ENCODE measurements at regions not wholly inside any gene's neighbourhood (a gene's known extent, or its start where the extent isn't known, plus 50 kb on each side); places are given as distances from the start of the nearest gene placed in this dataset.

DNA sequence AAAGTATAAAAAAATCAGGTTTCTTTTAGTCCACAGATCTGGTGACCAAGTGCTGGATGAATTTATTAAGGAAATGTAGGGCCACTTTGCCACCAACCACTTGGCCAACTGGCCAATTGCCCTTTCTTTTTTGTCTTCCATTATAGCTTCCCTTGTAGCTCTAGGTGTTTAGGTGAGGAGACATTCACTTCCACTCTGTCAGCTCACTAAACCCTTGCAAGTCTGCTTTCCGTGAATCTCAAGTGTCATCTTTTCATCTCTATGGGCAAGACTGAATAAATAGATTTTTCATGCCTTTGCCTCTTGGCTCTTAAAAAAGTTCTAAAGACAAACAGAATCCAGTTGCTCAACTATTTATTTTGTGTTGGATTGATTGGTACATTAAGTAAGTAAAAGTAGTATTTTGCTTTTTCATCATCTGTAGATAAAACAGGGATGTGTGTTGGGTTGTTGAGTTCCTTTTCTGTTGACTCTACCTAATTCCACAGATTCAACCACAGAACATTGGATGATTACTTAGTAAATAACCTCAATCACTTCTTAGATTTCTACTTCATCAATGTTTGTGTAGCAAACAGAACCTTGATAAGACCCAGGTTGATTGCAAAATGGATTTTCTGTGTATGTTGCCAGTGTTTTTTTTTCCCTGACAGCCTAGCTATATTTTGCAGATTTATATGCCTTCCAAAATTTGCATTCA, 68.1 kb upstream of the GRXCR1 start:
- H3K36me3 ChIP-seq (ENCODE audit: control insufficient read depth, insufficient read depth, low read length) = no peaks in the 10 kb centered on the region
- no peak for DNase-seq (ENCODE audit: low read depth)
- H3K4me3 ChIP-seq (ENCODE audit: low read depth, low read length) = no peak overlapping the region
- no peaks in the 10 kb centered on the region for H3K27me3 ChIP-seq (ENCODE audit: control insufficient read depth, insufficient read depth, low read length)
- FAIRE-seq = no peak
- TF ChIP-seq, protein P1, sequence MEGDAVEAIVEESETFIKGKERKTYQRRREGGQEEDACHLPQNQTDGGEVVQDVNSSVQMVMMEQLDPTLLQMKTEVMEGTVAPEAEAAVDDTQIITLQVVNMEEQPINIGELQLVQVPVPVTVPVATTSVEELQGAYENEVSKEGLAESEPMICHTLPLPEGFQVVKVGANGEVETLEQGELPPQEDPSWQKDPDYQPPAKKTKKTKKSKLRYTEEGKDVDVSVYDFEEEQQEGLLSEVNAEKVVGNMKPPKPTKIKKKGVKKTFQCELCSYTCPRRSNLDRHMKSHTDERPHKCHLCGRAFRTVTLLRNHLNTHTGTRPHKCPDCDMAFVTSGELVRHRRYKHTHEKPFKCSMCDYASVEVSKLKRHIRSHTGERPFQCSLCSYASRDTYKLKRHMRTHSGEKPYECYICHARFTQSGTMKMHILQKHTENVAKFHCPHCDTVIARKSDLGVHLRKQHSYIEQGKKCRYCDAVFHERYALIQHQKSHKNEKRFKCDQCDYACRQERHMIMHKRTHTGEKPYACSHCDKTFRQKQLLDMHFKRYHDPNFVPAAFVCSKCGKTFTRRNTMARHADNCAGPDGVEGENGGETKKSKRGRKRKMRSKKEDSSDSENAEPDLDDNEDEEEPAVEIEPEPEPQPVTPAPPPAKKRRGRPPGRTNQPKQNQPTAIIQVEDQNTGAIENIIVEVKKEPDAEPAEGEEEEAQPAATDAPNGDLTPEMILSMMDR (IDR thresholded peaks at IDR 0.05; ENCODE audit: insufficient read depth, low read length, severe bottlenecking) = no peak

DNA sequence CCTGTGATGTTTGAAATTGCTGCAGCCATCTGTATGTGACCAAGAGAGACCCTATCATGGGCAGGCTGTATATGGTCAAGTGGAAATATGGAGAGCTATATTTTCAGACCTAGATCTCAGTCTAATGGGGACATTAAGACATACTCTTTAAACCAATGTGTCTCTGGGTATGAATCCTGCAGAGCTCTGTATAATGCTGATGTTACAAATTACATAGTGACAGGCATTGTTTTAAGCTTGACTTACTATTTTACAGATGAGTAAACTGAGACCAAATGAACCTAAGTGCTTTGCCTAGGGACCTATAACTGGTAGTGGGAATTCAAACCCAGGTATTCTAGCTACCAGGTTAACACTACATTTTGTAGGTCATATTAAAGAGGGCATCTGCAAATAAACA, 71.3 kb upstream of the GRXCR1 start:
- DNase-seq (ENCODE audit: low read depth) (no peak), FAIRE-seq (no peak)
- TF ChIP-seq, protein P1 (IDR thresholded peaks at IDR 0.05; ENCODE audit: insufficient read depth, low read length, severe bottlenecking) = no peak
- Histone ChIP-seq H3K36me3 (ENCODE audit: control insufficient read depth, insufficient read depth, low read length) (no peaks in the 10 kb centered on the region), H3K4me3 (ENCODE audit: low read depth, low read length) (no peak overlapping the region), H3K27me3 (ENCODE audit: control insufficient read depth, insufficient read depth, low read length) (no peaks in the 10 kb centered on the region)

GRCh38 chr4:42819863-42820514, 72.5 kb upstream of the GRXCR1 start:
- FAIRE-seq = no peak
- H3K4me3 ChIP-seq (ENCODE audit: low read depth, low read length) = no peak overlapping the region
- no peak for DNase-seq (ENCODE audit: low read depth)
- TF ChIP-seq, protein P1 (IDR thresholded peaks at IDR 0.05; ENCODE audit: insufficient read depth, low read length, severe bottlenecking) = no peak
- H3K27me3 ChIP-seq (ENCODE audit: control insufficient read depth, insufficient read depth, low read length) = no peaks in the 10 kb centered on the region
- no peaks in the 10 kb centered on the region for H3K36me3 ChIP-seq (ENCODE audit: control insufficient read depth, insufficient read depth, low read length)

- Histone ChIP-seq H3K27me3 (ENCODE audit: control insufficient read depth, insufficient read depth, low read length) (no peaks in the 10 kb centered on the region), H3K4me3 (ENCODE audit: low read depth, low read length) (no peak overlapping the region), H3K36me3 (ENCODE audit: control insufficient read depth, insufficient read depth, low read length) (no peaks in the 10 kb centered on the region)
- DNase-seq (ENCODE audit: low read depth) (no peak), FAIRE-seq (no peak)
- TF ChIP-seq, protein P1 (IDR thresholded peaks at IDR 0.05; ENCODE audit: insufficient read depth, low read length, severe bottlenecking) = no peak
Observed at GRCh38 chr4:42817913-42818312, 74.6 kb upstream of the GRXCR1 start.

DNA sequence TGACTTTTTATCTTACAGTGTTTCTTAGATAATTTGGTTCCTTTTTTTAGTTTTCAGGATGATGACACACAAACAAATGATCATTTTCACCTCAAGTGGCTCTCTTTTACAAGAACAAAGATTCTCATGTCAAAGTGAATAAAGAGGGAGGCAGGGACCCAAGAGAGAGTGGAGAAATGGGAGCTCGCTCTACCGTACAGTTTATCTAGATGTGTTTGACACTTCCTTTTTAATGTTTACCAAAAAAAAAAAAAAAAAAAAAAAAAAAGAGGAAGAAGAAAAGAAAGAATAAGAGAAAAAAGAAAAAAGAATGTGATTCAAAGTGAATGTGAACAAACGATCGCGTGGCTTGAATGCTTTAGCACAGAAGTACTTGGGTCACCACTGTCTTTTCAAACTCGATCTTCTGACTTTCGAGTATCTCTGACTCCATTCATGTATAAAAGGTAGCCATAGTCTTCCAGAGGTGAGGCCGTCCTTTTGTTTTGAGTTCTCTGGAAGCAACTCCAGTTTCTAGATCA, 75.6 kb upstream of the GRXCR1 start:
- no peak for FAIRE-seq
- TF ChIP-seq, protein P1 (IDR thresholded peaks at IDR 0.05; ENCODE audit: insufficient read depth, low read length, severe bottlenecking) = no peak
- no peak overlapping the region for H3K4me3 ChIP-seq (ENCODE audit: low read depth, low read length)

More for the DNA sequence above, 75.6 kb upstream of the GRXCR1 start:
- DNase-seq (ENCODE audit: low read depth) = no peak
- Histone ChIP-seq H3K36me3 (ENCODE audit: control insufficient read depth, insufficient read depth, low read length) (no peaks in the 10 kb centered on the region), H3K27me3 (ENCODE audit: control insufficient read depth, insufficient read depth, low read length) (no peaks in the 10 kb centered on the region)

All from bronchial epithelial cell (primary cell).